ENCODE measurements at regions not wholly inside any gene's neighbourhood (a gene's known extent, or its start where the extent isn't known, plus 50 kb on each side); places are given as distances from the start of the nearest gene placed in this dataset.

GRCh38 chr18:11296946-11297345 lies 147.6 kb upstream of the PIEZO2 start:
- no peak for TF ChIP-seq CTCF (IDR thresholded peaks at IDR 0.05; ENCODE audit: poor library complexity)
- TF ChIP-seq EZH2 (IDR thresholded peaks at IDR 0.05; ENCODE audit: borderline replicate concordance): no peak

Data from hepatocyte (in vitro differentiated cells).